WI38 (cell line): ENCODE measurements at regions not wholly inside any gene's neighbourhood (a gene's known extent, or its start where the extent isn't known, plus 50 kb on each side); places are given as distances from the start of the nearest gene placed in this dataset.

Source experiments
- H3K4me3 ChIP-seq: 2 replicates; pipeline ENCODE4 v1.5.1; 2011; ENCODE audit warnings: low read depth, mild to moderate bottlenecking, control low read depth, low read length
- TF ChIP-seq, protein P1 (sequence below): IDR thresholded peaks from 2 replicates; pipeline ENCODE4 v1.5.1; 2012; ENCODE audit warnings: low read depth, mild to moderate bottlenecking, control low read depth, low read length

DNA sequence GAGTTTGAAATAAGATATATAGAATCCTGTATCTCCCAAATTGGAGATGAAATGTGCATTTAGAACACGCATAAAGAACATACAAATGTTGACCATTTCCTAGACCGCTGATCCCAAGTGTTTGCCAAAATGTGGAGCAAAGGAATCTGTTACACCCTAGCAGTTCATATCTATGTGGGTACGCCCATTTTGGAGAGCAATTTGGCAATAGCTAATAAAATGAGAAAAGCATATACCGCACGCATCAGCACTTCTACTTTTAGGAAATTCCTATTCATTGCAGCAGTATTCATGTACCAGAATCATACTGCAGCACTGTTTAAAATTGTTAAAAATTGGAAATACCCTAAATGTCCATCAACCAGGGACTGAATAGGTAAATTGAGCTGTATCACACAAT, 937.8 kb downstream of the BCL11B start:
- no peak overlapping the region for H3K4me3 ChIP-seq
- TF ChIP-seq, protein P1, sequence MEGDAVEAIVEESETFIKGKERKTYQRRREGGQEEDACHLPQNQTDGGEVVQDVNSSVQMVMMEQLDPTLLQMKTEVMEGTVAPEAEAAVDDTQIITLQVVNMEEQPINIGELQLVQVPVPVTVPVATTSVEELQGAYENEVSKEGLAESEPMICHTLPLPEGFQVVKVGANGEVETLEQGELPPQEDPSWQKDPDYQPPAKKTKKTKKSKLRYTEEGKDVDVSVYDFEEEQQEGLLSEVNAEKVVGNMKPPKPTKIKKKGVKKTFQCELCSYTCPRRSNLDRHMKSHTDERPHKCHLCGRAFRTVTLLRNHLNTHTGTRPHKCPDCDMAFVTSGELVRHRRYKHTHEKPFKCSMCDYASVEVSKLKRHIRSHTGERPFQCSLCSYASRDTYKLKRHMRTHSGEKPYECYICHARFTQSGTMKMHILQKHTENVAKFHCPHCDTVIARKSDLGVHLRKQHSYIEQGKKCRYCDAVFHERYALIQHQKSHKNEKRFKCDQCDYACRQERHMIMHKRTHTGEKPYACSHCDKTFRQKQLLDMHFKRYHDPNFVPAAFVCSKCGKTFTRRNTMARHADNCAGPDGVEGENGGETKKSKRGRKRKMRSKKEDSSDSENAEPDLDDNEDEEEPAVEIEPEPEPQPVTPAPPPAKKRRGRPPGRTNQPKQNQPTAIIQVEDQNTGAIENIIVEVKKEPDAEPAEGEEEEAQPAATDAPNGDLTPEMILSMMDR: no peak

DNA sequence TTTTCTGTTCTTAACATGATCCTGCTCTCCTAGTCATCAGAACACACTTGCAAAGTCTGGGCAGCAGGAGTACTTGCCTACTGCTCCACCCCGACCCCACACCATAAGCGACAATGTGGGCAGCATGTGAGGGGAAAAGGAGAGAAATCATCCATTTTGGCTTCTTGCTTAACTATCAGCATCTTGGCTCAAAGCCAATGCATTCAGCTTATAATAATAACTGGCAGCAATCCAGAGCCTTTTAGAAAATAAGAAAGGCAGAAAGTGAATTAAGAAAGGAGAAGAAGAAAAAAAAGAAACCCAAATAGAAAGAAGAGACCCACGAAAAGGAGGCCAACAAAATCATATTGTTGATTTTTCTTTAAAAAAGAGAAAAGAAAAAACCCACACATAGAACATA, 930.8 kb downstream of the BCL11B start:
- TF ChIP-seq, protein P1: no peak
- no peak overlapping the region for H3K4me3 ChIP-seq

DNA sequence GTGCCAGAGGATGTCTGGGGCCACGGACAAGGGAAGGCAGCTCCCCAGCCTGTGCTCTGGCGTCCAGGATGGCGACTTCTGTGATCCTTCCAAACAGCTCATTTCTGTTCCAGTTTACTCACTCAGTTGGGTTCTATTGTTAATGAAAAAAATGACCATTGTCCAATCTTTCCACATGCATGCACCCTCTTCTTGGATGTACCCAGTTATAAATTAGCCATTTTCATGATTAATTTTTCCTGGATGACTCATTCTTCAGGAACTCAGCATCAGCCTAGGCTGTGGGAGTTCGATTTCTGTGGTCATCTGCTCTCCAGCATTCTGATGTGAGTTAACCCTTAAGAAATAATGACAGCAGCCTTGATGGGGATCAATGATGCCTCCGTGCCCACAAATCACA, 926.8 kb downstream of the BCL11B start:
- no peak overlapping the region for H3K4me3 ChIP-seq
- TF ChIP-seq, protein P1: no peak

DNA sequence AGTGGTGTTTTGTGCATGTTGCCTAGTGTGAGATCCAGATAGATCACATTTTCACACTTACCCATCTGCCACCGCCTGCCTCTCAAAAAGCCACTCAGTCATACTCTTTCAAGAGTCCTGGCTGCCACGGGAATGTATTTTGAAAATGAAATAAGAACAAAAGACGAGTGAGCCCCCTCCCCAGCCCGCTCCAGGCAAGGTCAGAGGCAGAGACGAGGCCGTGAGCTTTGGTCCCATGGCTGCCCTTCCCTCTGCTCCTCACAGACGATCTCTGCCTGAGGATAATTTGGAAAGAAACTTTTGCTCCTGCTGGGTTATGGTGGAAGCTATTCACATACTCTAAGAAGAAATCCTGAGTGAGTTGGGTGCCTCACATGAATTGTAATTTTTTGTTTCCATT, 924.3 kb downstream of the BCL11B start:
- TF ChIP-seq, protein P1: no peak

DNA sequence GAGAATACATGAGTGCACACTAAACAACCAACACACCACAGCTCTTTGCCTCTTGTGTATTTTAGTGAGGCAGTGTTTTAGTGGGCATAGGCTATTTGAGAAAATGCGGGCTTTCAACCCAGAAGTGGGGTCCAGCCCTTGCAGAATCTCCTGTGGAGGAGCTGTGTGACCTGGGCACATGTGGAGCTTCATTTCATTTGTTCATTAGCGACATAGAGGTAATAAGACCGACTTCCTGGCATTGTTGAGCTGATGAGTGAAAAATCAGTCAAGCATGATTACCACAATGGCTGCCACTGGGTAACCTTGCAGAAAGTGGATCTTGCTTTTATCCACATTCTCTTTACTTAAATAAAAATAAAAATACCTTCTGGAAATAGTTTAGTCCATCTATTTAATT, 923.5 kb downstream of the BCL11B start:
- TF ChIP-seq, protein P1: no peak
- no peak overlapping the region for H3K4me3 ChIP-seq

More for the DNA sequence above, 924.3 kb downstream of the BCL11B start:
- H3K4me3 ChIP-seq: no peak overlapping the region

DNA sequence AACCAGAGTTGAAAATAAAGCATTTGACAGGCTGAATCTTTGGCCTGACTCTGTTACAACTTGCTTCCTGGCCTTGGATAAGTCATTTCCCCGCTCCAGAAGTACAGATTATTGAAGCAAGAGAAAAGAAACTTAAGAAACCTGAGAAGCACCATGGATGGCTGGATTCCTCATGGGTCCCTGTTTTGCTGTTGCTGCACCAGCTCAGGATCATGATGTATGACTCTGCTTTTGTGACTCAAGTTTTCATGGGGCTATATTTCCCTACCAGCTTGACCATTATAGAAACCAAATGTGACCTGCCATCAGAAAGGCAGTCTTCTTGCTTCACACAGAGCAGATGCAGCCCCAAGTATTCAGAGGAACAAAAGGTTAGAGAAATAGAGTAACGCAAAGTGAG, 921.8 kb downstream of the BCL11B start:
- TF ChIP-seq, protein P1: no peak
- no peak overlapping the region for H3K4me3 ChIP-seq

DNA sequence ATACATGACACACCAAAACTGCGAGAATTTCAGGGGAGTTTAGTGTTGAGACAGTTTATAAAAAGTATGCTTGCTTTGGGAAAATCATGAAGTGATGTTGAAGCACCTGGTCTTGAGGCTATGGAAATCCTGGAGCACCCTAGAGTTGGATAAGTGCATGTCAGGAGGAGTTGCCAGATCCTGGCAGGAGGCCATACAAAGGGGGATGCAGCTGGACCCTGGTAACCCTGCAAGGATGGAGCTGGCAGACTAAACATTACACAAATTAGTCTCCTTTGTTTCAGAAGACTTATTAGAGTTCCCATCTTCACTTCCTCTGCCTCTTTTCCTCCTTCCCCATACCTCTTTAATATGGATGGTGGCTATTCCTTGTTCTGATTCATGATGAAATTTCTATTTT, 907.0 kb downstream of the BCL11B start:
- TF ChIP-seq, protein P1: no peak
- H3K4me3 ChIP-seq: no peak overlapping the region
